ENCODE measurements at regions not wholly inside any gene's neighbourhood (a gene's known extent, or its start where the extent isn't known, plus 50 kb on each side); places are given as distances from the start of the nearest gene placed in this dataset.

- no peak for TF ChIP-seq TCF7L2 (IDR thresholded peaks at IDR 0.05; ENCODE audit: low read depth, low read length)
- no peak for TF ChIP-seq CTCF (IDR thresholded peaks at IDR 0.05)
- TF ChIP-seq POLR2AphosphoS5 (IDR thresholded peaks at IDR 0.05; ENCODE audit: low read depth, low read length) = no peak
Measured at GRCh38 chr2:84132370-84132769, 326.7 kb downstream of the SUCLG1 start.

Measured in Panc1 (cell line).